Germinal center (tissue), 1 donor: ENCODE measurements at regions not wholly inside any gene's neighbourhood (a gene's known extent, or its start where the extent isn't known, plus 50 kb on each side); places are given as distances from the start of the nearest gene placed in this dataset.

Source experiments
- DNase-seq: peaks from one replicate; pipeline ENCODE4 v3.0.0; 2012; ENCODE audit warnings: mixed read lengths, low spot score

- DNase-seq: no peak
Observed at GRCh38 chr5:68450245-68450852, 234.8 kb downstream of the PIK3R1 start.

GRCh38 chr5:68452286-68452685, 236.7 kb downstream of the PIK3R1 start:
- no peak for DNase-seq

- DNase-seq: no peak
Observed at GRCh38 chr5:68454172-68454571, 238.6 kb downstream of the PIK3R1 start.

GRCh38 chr5:68454766-68455165, 239.2 kb downstream of the PIK3R1 start:
- DNase-seq: no peak

- DNase-seq: no peak
Observed at GRCh38 chr5:68455216-68455615, 239.7 kb downstream of the PIK3R1 start.

- no peak for DNase-seq
Observed at GRCh38 chr5:68456756-68457217, 241.2 kb downstream of the PIK3R1 start.

- DNase-seq: no peak
Observed at GRCh38 chr5:68457285-68457684, 241.7 kb downstream of the PIK3R1 start.

GRCh38 chr5:68458416-68459021, 243.0 kb downstream of the PIK3R1 start:
- DNase-seq: no peak

- DNase-seq: no peak
Observed at GRCh38 chr5:68459093-68459809, 243.7 kb downstream of the PIK3R1 start.

GRCh38 chr5:68459810-68460139, 244.2 kb downstream of the PIK3R1 start:
- no peak for DNase-seq

- peak; percentile 34 for DNase-seq
Observed at GRCh38 chr5:68460147-68460798, 244.7 kb downstream of the PIK3R1 start.

- no peak for DNase-seq
Observed at GRCh38 chr5:68463606-68464005, 248.1 kb downstream of the PIK3R1 start.

GRCh38 chr5:68464424-68464823, 248.9 kb downstream of the PIK3R1 start:
- no peak for DNase-seq

GRCh38 chr5:68465133-68465532, 249.6 kb downstream of the PIK3R1 start:
- no peak for DNase-seq

- no peak for DNase-seq
Observed at GRCh38 chr5:68465934-68466551, 250.5 kb downstream of the PIK3R1 start.

- DNase-seq: no peak
Observed at GRCh38 chr5:68467208-68467607, 251.7 kb downstream of the PIK3R1 start.

GRCh38 chr5:68467794-68468193, 252.2 kb downstream of the PIK3R1 start:
- no peak for DNase-seq

- DNase-seq: no peak
Observed at GRCh38 chr5:68468322-68468721, 252.8 kb downstream of the PIK3R1 start.

GRCh38 chr5:68475476-68475983, 260.0 kb downstream of the PIK3R1 start:
- no peak for DNase-seq

- no peak for DNase-seq
Observed at GRCh38 chr5:68476854-68477253, 261.3 kb downstream of the PIK3R1 start.

- no peak for DNase-seq
Observed at GRCh38 chr5:68478301-68479095, 262.9 kb downstream of the PIK3R1 start.
